GM19467 (cell line): ENCODE measurements at regions not wholly inside any gene's neighbourhood (a gene's known extent, or its start where the extent isn't known, plus 50 kb on each side); places are given as distances from the start of the nearest gene placed in this dataset.
A peak's percentile ranks its signal among the peaks of the same experiment; 100 is the strongest.
"Not testable (repeated sequence)": the region's sequence is repeated elsewhere in the genome, so short reads cannot be mapped to it uniquely, and the experiment has no call there.

ENCODE experiments used
- ATAC-seq: cut with Tn5 transposase; IDR thresholded peaks from one replicate; pipeline ENCODE4 v1.9.1; 2021; ENCODE audit warnings: mild to moderate bottlenecking, moderate library complexity; ENCODE audit not compliant: unreplicated experiment

- no peak for ATAC-seq
Measured at GRCh38 chrX:121407627-121408026, 360.2 kb downstream of the GLUD2 start.

GRCh38 chrX:121431514-121431913, 384.1 kb downstream of the GLUD2 start:
- ATAC-seq, result not testable (repeated sequence)

- no peak for ATAC-seq
Measured at GRCh38 chrX:121433289-121433688, 385.9 kb downstream of the GLUD2 start.

GRCh38 chrX:121437666-121438065, 390.3 kb downstream of the GLUD2 start:
- not testable (repeated sequence) for ATAC-seq

GRCh38 chrX:121455890-121456289, 408.5 kb downstream of the GLUD2 start:
- ATAC-seq, result peak; percentile 50

GRCh38 chrX:121456315-121456714, 408.9 kb downstream of the GLUD2 start:
- peak; percentile 86 for ATAC-seq

- ATAC-seq, result no peak
Measured at GRCh38 chrX:121457096-121457495, 409.7 kb downstream of the GLUD2 start.

GRCh38 chrX:121479406-121479805, 432.0 kb downstream of the GLUD2 start:
- no peak for ATAC-seq

- ATAC-seq, result no peak
Measured at GRCh38 chrX:121496966-121497365, 449.6 kb downstream of the GLUD2 start.

GRCh38 chrX:121504153-121504552, 456.7 kb downstream of the GLUD2 start:
- ATAC-seq, result no peak

- ATAC-seq, result no peak
Measured at GRCh38 chrX:121546317-121546716, 498.9 kb downstream of the GLUD2 start.

GRCh38 chrX:121558886-121559285, 511.5 kb downstream of the GLUD2 start:
- ATAC-seq, result no peak

GRCh38 chrX:121562616-121563015, 515.2 kb downstream of the GLUD2 start:
- no peak for ATAC-seq

- ATAC-seq, result no peak
Measured at GRCh38 chrX:121569609-121570008, 522.2 kb downstream of the GLUD2 start.

- ATAC-seq, result no peak
Measured at GRCh38 chrX:121570072-121570841, 522.8 kb downstream of the GLUD2 start.

- ATAC-seq, result no peak
Measured at GRCh38 chrX:121571333-121571732, 523.9 kb downstream of the GLUD2 start.

GRCh38 chrX:121574384-121574783, 527.0 kb downstream of the GLUD2 start:
- not testable (repeated sequence) for ATAC-seq

- ATAC-seq, result no peak
Measured at GRCh38 chrX:121579016-121579760, 531.8 kb downstream of the GLUD2 start.

- no peak for ATAC-seq
Measured at GRCh38 chrX:121581885-121582284, 534.5 kb downstream of the GLUD2 start.

- no peak for ATAC-seq
Measured at GRCh38 chrX:121585626-121586025, 538.2 kb downstream of the GLUD2 start.

- ATAC-seq, result no peak
Measured at GRCh38 chrX:121592884-121593283, 545.5 kb downstream of the GLUD2 start.

- ATAC-seq, result no peak
Measured at GRCh38 chrX:121598356-121598755, 550.9 kb downstream of the GLUD2 start.
